WI38 (cell line): ENCODE measurements at regions not wholly inside any gene's neighbourhood (a gene's known extent, or its start where the extent isn't known, plus 50 kb on each side); places are given as distances from the start of the nearest gene placed in this dataset.
"Not testable (repeated sequence)": the region's sequence is repeated elsewhere in the genome, so short reads cannot be mapped to it uniquely, and the experiment has no call there.

Experiments used
- H3K4me3 ChIP-seq: 2 replicates; pipeline ENCODE4 v1.5.1; 2011; ENCODE audit warnings: low read depth, mild to moderate bottlenecking, control low read depth, low read length
- CTCF ChIP-seq: IDR thresholded peaks from 2 replicates; pipeline ENCODE4 v1.5.1; 2012; ENCODE audit warnings: low read depth, mild to moderate bottlenecking, control low read depth, low read length

- TF ChIP-seq CTCF, result no peak
- H3K4me3 ChIP-seq, result no peak overlapping the region
These were observed 587.7 kb downstream of the C12orf50 start for GRCh38 chr12:87441511-87441910.

- no peak for TF ChIP-seq CTCF
- no peak overlapping the region for H3K4me3 ChIP-seq
These were observed 589.0 kb downstream of the C12orf50 start for GRCh38 chr12:87439990-87440827.

- no peak overlapping the region for H3K4me3 ChIP-seq
- TF ChIP-seq CTCF, result no peak
These were observed 598.8 kb downstream of the C12orf50 start for GRCh38 chr12:87430444-87430843.

- no peak for TF ChIP-seq CTCF
These were observed 600.4 kb downstream of the C12orf50 start for GRCh38 chr12:87428701-87429277.

GRCh38 chr12:87427770-87428169 is 601.4 kb downstream of the C12orf50 start:
- H3K4me3 ChIP-seq, result no peak overlapping the region
- no peak for TF ChIP-seq CTCF

More at GRCh38 chr12:87428701-87429277, 600.4 kb downstream of the C12orf50 start:
- H3K4me3 ChIP-seq, result no peak overlapping the region

GRCh38 chr12:87425942-87426554 is 603.2 kb downstream of the C12orf50 start:
- TF ChIP-seq CTCF, result no peak
- no peak overlapping the region for H3K4me3 ChIP-seq

- not testable (repeated sequence) for H3K4me3 ChIP-seq
These were observed 608.0 kb downstream of the C12orf50 start for GRCh38 chr12:87421233-87421632.
